ENCODE measurements at regions not wholly inside any gene's neighbourhood (a gene's known extent, or its start where the extent isn't known, plus 50 kb on each side); places are given as distances from the start of the nearest gene placed in this dataset.

- no peak for TF ChIP-seq CTCF (conservative IDR thresholded peaks at IDR 0.05; ENCODE audit: low read depth, low read length)
- no peak for TF ChIP-seq MXI1 (IDR thresholded peaks at IDR 0.05; ENCODE audit: borderline replicate concordance, low read depth, low read length)
- no peak for TF ChIP-seq SMC3 (IDR thresholded peaks at IDR 0.05; ENCODE audit: low read depth, low read length)
These were observed 520.0 kb upstream of the CDH11 start for GRCh38 chr16:65641762-65642289.
